OCI-LY7 (cell line): ENCODE measurements at regions not wholly inside any gene's neighbourhood (a gene's known extent, or its start where the extent isn't known, plus 50 kb on each side); places are given as distances from the start of the nearest gene placed in this dataset.

Source experiments
- BruUV-seq: library from RNA; stranded (reverse); fragments of 400-500 nt; replicated peaks from 2 replicates; lab custom pipeline; 2021; lab: Mats Ljungman, UMichigan
- CTCF ChIA-PET: fragments of 300-600 bp; sonication (Branson Sonifier 250); formaldehyde crosslinking; loops from one replicate; lab custom pipeline; 2022; ENCODE audit warnings: antibody characterized with exemption; ENCODE audit not compliant: unreplicated experiment; lab: Charles Lee
- POLR2A ChIA-PET: fragments of 300-600 bp; sonication (Branson Sonifier 250); formaldehyde crosslinking; loops from one replicate; lab custom pipeline; 2022; ENCODE audit warnings: antibody characterized with exemption; lab: Charles Lee
- DNase-seq: peaks from one replicate; pipeline ENCODE4 v3.0.0-alpha.2; 2015; ENCODE audit warnings: low spot score
- H2AFZ ChIP-seq: fragments of 200-600 bp; sonication (generic), shearing (Covaris generic); 2 replicates; pipeline ENCODE4 v1.6.1; 2014; ENCODE audit warnings: mild to moderate bottlenecking, antibody characterized with exemption, low read length, moderate library complexity
- H3K27ac ChIP-seq: fragments of 200-600 bp; sonication (generic); 2 replicates; pipeline ENCODE4 v1.5.1; 2014; ENCODE audit warnings: mixed run types, low read depth, mild to moderate bottlenecking, moderate library complexity, low read length, inconsistent platforms; ENCODE audit not compliant: poor library complexity, severe bottlenecking
- H3K36me3 ChIP-seq: fragments of 200-600 bp; sonication (generic); 2 replicates; pipeline ENCODE4 v1.6.1; 2014; ENCODE audit warnings: mild to moderate bottlenecking, antibody characterized with exemption, low read length, moderate library complexity, mixed read lengths; ENCODE audit not compliant: insufficient read depth
- H3K4me1 ChIP-seq: fragments of 200-600 bp; sonication (generic); 2 replicates; pipeline ENCODE4 v1.5.1; 2014; ENCODE audit warnings: mild to moderate bottlenecking, low read length; ENCODE audit not compliant: insufficient read depth, poor library complexity, severe bottlenecking
- H3K4me2 ChIP-seq: fragments of 200-600 bp; sonication (generic); 2 replicates; pipeline ENCODE4 v1.6.1; 2014; ENCODE audit warnings: mild to moderate bottlenecking, low read length
- H3K4me3 ChIP-seq: fragments of 200-600 bp; sonication (generic); 2 replicates; pipeline ENCODE4 v1.5.1; 2014; ENCODE audit warnings: mild to moderate bottlenecking, low read depth, low read length; ENCODE audit not compliant: poor library complexity, severe bottlenecking
- H3K79me2 ChIP-seq: fragments of 200-600 bp; sonication (generic); 2 replicates; pipeline ENCODE4 v1.6.1; 2016; ENCODE audit warnings: low read depth, mild to moderate bottlenecking, low read length, moderate library complexity, mixed read lengths; ENCODE audit not compliant: insufficient read depth
- H3K9me2 ChIP-seq: fragments of 200-600 bp; sonication (generic); 2 replicates; pipeline ENCODE4 v1.6.1; 2016; ENCODE audit warnings: mild to moderate bottlenecking, low read length, mixed read lengths; ENCODE audit not compliant: insufficient read depth
- H3K9me3 ChIP-seq: fragments of 200-600 bp; sonication (generic); 2 replicates; pipeline ENCODE4 v1.6.1; 2014; ENCODE audit warnings: mild to moderate bottlenecking, mixed run types, low read length, mixed read lengths
- H4K20me1 ChIP-seq: fragments of 200-600 bp; sonication (generic); 2 replicates; pipeline ENCODE4 v1.6.1; 2014; ENCODE audit warnings: mild to moderate bottlenecking, antibody characterized with exemption, low read length, moderate library complexity, mixed read lengths; ENCODE audit not compliant: insufficient read depth
- CTCF ChIP-seq: fragments of 200-600 bp; sonication (generic); conservative IDR thresholded peaks from 2 replicates; pipeline ENCODE4 v1.5.1; 2014; ENCODE audit warnings: mild to moderate bottlenecking, antibody characterized with exemption, low read length, moderate library complexity, mixed read lengths
- EZH2phosphoT487 ChIP-seq: fragments of 200-600 bp; sonication (generic); IDR thresholded peaks from 2 replicates; pipeline ENCODE4 v1.6.1; 2018; ENCODE audit warnings: low read depth, borderline replicate concordance, mild to moderate bottlenecking, mixed run types, antibody characterized with exemption, low read length, moderate library complexity, mixed read lengths
- intact Hi-C: fragments of 100-400 bp; cut with micrococcal nuclease; formaldehyde crosslinking; loops from one replicate; pipeline ENCODE4 v1.10.0; 2022; ENCODE audit not compliant: unreplicated experiment

- H3K4me2 ChIP-seq, result no peak overlapping the region
- intact Hi-C loops, result no loop called here
- no peaks in the 10 kb centered on the region for H4K20me1 ChIP-seq
- TF ChIP-seq CTCF (no peak), EZH2phosphoT487 (no peak)
- DNase-seq, result no peak
- no peak overlapping the region for H3K4me3 ChIP-seq
- no peaks in the 10 kb centered on the region for H3K36me3 ChIP-seq
- no peaks in the 10 kb centered on the region for H3K9me3 ChIP-seq
- POLR2A ChIA-PET, result no interaction called here
- H3K4me1 ChIP-seq, result no peaks in the 10 kb centered on the region
- no peak overlapping the region for H3K27ac ChIP-seq
- BruUV-seq, result no TSS peak
- H3K79me2 ChIP-seq, result no peaks in the 10 kb centered on the region
- no peaks in the 10 kb centered on the region for H3K9me2 ChIP-seq
- CTCF ChIA-PET, result no interaction called here
- H2AFZ ChIP-seq, result no peak overlapping the region
Observed at GRCh38 chr17:72467841-72468653, 347.2 kb downstream of the SOX9 start.

- Histone ChIP-seq H3K4me3 (no peak overlapping the region), H4K20me1 (no peaks in the 10 kb centered on the region), H3K9me3 (no peaks in the 10 kb centered on the region), H3K36me3 (no peaks in the 10 kb centered on the region), H2AFZ (no peak overlapping the region), H3K79me2 (no peaks in the 10 kb centered on the region), H3K27ac (no peak overlapping the region), H3K4me1 (no peaks in the 10 kb centered on the region), H3K4me2 (no peak overlapping the region), H3K9me2 (no peaks in the 10 kb centered on the region)
- DNase-seq, result no peak
- BruUV-seq, result no TSS peak
- ChIA-PET CTCF (no interaction called here), POLR2A (no interaction called here)
- intact Hi-C loops, result no loop called here
- no peak for TF ChIP-seq EZH2phosphoT487
- no peak for TF ChIP-seq CTCF
Observed at GRCh38 chr17:72468841-72469240, 348.0 kb downstream of the SOX9 start.

GRCh38 chr17:72470121-72470705 lies 349.4 kb downstream of the SOX9 start:
- ChIA-PET CTCF (no interaction called here), POLR2A (interaction anchor here (0.7 kb wide), 1 partner anchor 42 kb away, joined by 3 read pairs; no protein-coding TSS in a partner anchor)
- Histone ChIP-seq H3K4me1 (no peaks in the 10 kb centered on the region), H4K20me1 (no peaks in the 10 kb centered on the region), H3K27ac (no peak overlapping the region), H3K79me2 (no peaks in the 10 kb centered on the region), H2AFZ (no peak overlapping the region), H3K4me3 (no peak overlapping the region), H3K36me3 (no peaks in the 10 kb centered on the region), H3K4me2 (no peak overlapping the region), H3K9me2 (no peaks in the 10 kb centered on the region), H3K9me3 (no peaks in the 10 kb centered on the region)
- intact Hi-C loops, result no loop called here
- DNase-seq, result no peak
- BruUV-seq, result no TSS peak
- TF ChIP-seq CTCF, result no peak
